Left cardiac atrium (tissue), 4 donors: ENCODE measurements at regions not wholly inside any gene's neighbourhood (a gene's known extent, or its start where the extent isn't known, plus 50 kb on each side); places are given as distances from the start of the nearest gene placed in this dataset.

ENCODE experiments used
- ATAC-seq, 2 donors: fragments of 200-7000 bp; cut with Tn5 transposase; one replicate each; pipeline ENCODE4 v1.9.1; 2020; ENCODE audit warnings: mild to moderate bottlenecking in 2 of 2, moderate library complexity in 2 of 2
- DNase-seq: peaks from one replicate; pipeline ENCODE4 v3.0.0-alpha.2; 2020
- intact Hi-C, 2 donors: fragments of 100-400 bp; cut with DNase I; formaldehyde crosslinking; loops; one replicate each; pipeline versions ENCODE4 v1.14.1 to v1.15.1; 2022 to 2023
- donor health status: DM: no; HTN: yes; CAD: no.
- donor health status: DM: no; HTN: yes; CAD: no; lungs with severe emphysema.
- donor health status: DM: yes; HTN: yes; CAD: no.
- donor health status: Dilated cardiomyopathy.

DNA sequence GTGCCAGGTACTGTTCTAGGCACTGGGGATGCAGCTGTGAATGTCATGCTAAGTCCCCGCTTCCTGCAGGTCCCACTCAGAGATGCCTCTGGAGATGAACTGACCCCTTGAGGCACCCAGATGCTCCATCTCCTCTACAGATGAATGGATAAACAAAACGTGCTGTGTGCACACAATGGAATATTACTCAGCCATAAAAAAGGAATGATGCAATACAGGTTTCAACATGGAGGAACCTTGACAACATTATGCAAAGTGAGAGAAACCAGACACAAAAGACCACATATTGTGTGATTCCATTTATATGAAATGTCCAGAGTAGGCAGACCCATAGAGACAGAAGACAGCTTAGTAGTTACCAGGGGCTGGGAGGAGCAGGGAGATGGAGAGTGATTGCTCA, 320.1 kb upstream of the DIO3 start:
- DNase-seq (no peak), ATAC-seq (no peak)
- intact Hi-C loops: no loop called here

GRCh38 chr14:101241807-101242278, 319.5 kb upstream of the DIO3 start:
- intact Hi-C loops: no loop called here
- ATAC-seq (no peak), DNase-seq (no peak)

- ATAC-seq (no peak), DNase-seq (no peak)
- intact Hi-C loops: no loop called here
Measured at GRCh38 chr14:101242442-101243385, 318.6 kb upstream of the DIO3 start.

DNA sequence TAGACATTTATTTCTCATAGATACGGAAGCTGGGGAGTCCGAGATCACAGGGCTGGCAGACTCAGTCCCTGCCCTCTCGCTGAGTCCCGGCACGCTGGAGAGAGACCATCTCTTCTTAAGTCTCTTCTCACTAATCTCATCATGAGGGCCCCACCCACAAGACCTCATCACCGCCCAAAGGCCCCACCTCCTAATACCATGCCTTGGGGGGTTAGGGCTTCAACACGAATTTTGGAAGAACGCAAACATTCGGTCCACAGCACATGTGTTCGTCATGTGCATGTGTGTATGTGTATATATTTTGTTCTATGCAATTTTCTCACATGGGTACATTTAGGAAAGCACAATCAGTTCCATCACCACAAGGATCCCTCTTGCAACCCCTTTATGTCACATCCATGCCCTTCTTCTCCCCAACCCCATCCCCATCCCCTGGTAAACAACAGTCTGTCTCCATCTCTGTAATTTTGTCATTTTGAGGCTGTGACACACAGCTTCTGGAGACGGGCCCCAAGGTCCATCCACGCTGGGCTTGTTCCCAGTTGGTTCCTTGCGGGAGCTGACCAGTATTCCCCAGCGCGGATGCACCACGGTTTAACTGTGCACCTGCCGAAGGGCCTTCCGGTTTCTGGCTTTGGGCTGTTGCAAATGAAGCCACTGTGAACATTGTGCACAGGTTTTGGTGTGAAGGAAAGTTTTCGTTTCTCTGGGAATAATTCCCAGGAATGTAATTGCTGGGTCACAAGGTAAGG, 317.5 kb upstream of the DIO3 start:
- intact Hi-C loops: no loop called here
- DNase-seq (no peak), ATAC-seq (no peak)

- DNase-seq (no peak), ATAC-seq (no peak)
- intact Hi-C loops: no loop called here
Measured at GRCh38 chr14:101246894-101247841, 314.1 kb upstream of the DIO3 start.

- ATAC-seq: no peak
- intact Hi-C loops: no loop called here
- no peak for DNase-seq
Measured at GRCh38 chr14:101247842-101248725, 313.2 kb upstream of the DIO3 start.

DNA sequence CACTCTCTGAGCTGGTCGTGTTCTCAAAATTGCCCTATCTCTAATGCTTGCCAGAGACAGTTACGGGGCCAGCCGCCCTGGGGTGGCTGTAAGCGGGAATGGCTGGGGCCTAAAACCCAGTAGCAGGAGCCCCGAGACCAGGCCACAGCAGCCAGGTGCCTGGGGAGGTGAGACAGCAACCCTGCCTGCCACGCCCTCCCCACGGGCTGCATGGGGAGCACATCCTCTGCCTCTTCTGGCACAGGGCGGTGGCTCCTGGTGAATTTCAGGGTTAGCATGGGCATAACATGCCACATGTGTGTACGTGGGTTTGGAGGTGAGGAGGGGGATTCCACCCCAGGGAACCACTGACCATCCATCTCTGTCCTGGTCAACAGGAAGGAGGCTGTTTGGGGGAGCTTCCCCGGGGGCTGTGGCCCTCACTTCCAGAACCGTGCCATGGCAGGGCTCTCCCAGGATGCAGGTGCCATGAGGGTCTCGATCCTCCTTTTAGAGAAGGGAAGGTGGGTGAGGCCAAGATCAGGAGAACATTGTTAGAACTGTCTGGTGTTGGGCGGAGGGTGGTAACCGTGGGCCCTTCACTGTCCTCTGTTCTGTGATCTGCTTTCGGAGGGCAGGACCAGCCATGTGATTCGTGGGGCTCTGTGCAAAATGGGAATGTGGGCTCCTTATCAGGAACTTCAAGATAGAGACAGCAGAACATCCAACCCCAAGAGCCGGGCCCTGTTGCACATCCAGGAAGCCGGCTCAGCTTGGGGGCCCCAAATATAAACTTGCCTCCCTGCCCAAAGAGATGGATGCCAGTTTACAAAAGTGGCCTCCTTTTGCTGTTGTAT, 312.2 kb upstream of the DIO3 start:
- DNase-seq (no peak), ATAC-seq (no peak)
- intact Hi-C loops: no loop called here

DNA sequence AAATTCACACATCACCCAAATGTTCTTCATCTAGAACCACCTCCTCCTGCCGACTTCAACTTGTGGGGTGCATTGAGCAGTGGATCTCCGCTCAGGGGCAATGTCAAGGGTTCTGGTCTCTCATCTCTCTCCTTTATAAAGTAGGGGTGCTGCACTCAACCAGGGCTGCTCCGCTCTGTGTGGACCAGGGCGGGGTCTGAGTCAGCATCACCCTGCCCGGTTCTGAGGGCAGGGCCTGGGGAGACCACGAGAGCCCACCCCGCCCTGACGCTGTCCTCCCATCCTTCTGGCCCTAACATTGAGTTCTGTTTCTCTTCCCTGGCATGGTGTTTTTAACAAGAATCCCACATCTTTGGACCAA, 311.6 kb upstream of the DIO3 start:
- ATAC-seq: no peak
- intact Hi-C loops: no loop called here
- DNase-seq: no peak

DNA sequence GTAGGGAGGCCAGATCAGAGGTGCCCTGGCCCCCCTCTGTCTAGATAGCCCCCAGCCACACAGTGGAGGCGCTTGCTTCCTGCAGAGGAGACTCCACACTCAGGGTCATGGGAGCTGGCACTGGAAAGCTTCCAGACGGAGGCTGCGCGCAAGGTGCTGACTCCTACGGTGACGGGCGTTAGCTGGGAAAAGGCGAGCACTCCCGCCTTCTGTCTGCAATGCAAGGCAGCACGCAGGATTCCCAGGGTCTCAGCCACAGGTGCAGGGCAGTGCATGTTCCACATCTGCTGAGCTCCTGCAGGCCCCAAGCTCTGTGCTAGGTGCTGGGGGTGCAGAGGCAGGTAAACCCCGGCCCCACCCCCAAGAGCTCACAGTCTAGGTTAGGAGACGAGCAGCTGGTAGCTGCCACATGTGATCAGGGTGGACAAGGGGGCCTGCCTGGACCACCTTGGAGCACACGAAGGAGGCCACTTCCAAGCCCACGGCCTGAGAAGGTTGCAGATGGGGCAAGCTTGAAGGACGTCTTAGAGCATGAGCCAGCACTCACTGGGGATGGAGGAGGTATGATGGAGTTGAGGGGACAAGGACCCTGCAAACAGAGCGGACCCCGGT, 310.9 kb upstream of the DIO3 start:
- ATAC-seq: no peak
- intact Hi-C loops: no loop called here
- no peak for DNase-seq

DNA sequence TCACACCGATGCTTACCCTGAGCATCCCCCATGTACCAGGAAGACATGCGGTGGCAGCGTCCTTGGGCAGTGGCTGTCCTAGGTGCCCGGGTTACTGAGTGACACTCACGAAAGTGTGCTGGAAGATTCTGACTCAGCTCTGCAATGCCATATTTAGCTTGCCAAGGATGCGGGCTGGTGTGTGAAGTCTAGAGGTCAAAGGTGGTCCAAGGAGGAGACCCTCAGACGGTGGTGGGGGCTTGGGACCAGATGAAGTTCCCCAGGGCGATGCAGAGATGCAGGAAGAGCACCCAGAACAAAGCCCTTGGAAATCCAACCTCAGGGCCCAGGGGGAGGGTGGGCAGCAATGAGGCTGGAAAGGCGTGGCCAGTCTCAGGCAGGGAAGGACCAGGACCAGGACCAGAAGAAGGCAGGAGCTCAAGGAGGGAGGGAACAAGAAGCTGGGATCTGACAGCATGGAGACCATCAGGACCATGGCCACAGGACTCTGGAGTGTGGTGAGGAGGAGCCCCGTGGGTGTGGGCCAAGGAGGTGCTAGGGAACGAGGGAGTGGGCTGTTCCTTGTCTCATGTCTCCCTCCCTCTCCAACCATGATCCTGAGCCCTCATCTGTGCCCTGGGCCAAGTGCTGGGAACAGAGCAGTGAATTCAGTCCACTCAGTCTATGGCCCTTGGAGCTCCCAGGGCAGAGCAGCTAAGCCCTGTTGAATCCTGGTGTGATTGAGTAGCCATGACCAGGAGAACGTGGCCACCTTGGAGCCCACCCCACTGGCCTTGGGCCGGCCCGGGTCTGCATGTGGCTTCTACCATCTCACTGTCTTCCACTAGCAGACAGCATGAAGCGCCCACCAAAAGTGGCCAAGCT, 310.1 kb upstream of the DIO3 start:
- DNase-seq: no peak
- intact Hi-C loops: no loop called here
- ATAC-seq: no peak

DNA sequence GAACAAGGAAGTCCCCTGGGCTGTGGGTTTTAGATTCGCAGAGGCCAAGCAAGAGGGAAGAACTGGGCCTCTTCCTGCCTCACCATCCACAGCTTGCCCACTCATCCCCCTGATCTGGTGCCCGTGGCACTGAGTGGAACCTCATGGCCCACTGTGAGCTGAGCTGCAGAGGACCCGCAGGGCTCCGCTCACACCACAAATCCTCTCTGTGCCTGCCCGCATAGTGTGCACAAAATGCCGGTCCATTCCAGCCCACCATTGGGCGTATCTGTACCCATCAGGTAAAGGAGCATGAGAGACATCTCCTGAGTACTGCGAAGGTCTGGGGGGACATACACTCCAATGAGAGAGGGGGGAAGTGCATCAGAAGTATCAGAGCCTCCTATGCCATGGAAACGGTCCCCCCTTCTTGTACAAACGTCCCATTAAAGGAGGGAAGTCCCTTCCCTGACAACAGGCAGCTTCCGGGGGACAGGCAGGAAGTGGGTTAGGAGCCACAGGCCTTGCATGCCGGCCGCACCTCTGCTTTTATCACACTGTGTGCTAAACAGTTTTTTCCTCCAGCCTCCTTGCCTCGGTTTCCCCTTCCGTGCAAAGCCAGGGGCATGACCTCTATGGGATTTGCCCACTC, 309.4 kb upstream of the DIO3 start:
- ATAC-seq: no peak
- no peak for DNase-seq
- intact Hi-C loops: no loop called here

DNA sequence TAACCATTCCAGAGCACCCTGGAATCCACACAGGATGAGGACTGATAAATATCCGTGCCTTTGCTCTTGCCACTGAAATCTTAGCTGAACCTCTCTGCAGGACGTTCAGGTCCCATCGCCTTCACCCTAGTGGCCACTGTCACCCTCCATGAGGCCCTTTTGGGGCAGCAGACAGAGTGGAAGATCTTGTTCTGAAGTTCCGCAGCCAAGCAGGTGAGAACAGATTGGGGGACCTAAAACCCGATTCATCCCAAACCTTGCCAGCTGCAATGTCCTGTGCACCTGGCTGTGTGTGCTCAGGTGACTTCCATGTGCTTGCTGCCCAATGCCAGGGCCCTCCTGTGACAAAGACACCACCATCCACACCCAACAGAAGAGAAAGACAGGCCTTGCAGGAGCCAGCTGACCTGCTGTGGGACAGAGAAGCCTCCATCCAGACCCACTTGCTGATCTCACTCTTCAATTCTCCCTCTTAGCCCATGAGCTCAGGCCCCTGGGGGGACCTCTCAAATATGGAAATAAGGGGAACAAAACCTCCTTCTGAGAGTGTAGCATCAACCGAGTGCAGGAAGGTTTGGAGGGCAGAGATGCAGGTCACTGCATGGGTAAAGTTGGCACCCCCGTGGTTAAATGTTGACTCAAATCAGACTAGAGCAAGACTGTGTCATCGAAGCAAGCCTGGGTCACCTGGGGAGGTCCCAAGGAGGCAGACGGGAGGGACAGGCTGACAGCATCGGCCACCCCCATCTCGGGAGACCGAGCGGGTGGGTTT, 308.7 kb upstream of the DIO3 start:
- DNase-seq (no peak), ATAC-seq (no peak)
- intact Hi-C loops: no loop called here

- intact Hi-C loops: no loop called here
- DNase-seq: no peak
- ATAC-seq: no peak
Measured at GRCh38 chr14:101253948-101254347, 307.3 kb upstream of the DIO3 start.

DNA sequence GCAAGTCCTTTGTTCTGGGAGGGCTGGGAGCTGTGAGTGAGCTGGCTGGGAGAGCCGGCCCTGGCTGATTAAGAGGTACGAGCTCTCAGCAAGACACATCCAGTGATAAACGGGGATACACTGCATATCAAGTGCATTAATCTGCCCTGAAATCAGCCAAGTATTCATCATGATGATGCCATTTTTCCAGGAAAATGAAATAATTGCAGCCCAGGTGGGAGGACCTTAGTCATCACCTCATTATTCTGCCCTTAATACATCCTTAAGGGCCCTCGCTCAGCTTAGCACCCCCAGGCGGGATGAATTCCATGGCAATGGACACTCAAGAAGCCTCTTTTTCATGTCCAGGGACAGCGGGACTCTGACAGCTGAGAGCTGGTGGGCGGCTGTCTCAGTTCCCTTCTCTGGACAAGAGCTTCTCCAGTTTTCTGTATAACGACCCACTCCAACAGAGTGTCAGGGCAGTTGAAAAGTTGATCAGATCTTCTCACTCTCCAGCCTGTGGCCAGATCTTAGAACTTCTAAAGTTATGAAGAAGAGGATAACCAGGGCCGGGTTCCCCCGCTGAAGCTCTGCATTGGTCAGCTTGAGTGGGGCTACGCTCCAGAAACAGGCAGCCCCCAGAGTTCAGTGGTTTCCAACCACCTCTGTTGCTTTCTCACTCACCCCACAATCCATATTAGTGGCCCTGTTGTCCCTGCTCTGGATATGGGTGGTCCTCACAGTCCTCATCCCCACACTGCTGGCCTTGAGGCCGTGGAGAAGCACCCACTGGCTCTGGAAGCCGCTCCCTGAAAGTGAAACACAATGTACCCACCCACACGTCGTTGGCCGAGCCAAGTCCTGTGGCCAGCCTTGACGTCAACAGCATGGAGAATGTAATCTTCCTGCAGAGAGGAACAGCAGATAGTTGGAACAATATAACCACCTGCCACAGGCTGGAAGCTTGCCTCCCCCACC, 306.2 kb upstream of the DIO3 start:
- DNase-seq (no peak), ATAC-seq (peak in 1 of 2 donors; percentile 49)
- intact Hi-C loops: no loop called here
